Astrocyte of the spinal cord (primary cell): ENCODE measurements at regions not wholly inside any gene's neighbourhood (a gene's known extent, or its start where the extent isn't known, plus 50 kb on each side); places are given as distances from the start of the nearest gene placed in this dataset.

Experiments
- DNase-seq: peaks from one replicate; pipeline ENCODE4 v3.0.0; 2011; ENCODE audit warnings: low read depth, low spot score
- H3K4me3 ChIP-seq: 2 replicates; pipeline ENCODE4 v1.5.1; 2011; ENCODE audit warnings: low read depth, mild to moderate bottlenecking, low read length, moderate library complexity
- in situ Hi-C: cut with HindIII; loops from 2 replicates; pipeline ENCODE4 v1.10.0; 2017; ENCODE audit warnings: low sequenced_read_pairs
- TF ChIP-seq, protein P1 (sequence below): IDR thresholded peaks from 2 replicates; pipeline ENCODE4 v1.5.1; 2012; ENCODE audit warnings: low read depth, mild to moderate bottlenecking, low read length, inconsistent platforms

DNA sequence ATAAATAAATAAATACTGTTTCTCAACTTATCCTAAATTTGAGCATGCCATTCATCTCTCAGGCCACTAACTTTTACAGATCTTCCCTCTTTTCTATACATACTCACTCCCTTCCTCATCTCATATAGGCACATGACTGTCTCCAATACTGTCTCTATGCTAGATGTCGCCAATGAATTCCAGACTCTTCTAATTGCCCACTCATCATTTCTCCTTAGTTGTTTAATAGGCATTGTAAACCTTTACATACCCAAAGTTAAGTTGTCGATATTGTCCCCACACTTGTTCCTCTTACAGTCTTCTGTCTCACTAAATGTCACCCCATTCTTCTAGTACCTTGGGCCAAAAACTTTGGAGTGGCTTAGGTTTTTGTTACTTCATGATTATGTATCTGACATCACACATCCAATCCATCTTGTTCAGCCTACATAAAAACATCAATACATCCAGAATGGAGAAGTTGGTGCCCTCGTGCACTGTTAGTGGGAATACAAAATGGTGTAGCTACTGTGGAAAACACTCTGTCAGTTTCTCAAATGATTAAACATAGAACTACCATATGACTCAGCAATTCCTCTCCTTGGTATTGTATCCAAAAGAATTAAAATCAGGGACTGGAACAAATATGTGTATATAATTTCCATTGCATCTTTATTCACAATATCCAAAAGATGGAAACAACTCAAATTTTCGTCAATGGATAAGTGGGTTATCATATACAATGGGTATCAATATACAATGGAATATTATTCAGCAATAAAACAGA lies 935.1 kb downstream of the SLC4A3 start:
- no peak for DNase-seq
- in situ Hi-C loops = no loop called here
- no peak overlapping the region for H3K4me3 ChIP-seq
- TF ChIP-seq, protein P1, sequence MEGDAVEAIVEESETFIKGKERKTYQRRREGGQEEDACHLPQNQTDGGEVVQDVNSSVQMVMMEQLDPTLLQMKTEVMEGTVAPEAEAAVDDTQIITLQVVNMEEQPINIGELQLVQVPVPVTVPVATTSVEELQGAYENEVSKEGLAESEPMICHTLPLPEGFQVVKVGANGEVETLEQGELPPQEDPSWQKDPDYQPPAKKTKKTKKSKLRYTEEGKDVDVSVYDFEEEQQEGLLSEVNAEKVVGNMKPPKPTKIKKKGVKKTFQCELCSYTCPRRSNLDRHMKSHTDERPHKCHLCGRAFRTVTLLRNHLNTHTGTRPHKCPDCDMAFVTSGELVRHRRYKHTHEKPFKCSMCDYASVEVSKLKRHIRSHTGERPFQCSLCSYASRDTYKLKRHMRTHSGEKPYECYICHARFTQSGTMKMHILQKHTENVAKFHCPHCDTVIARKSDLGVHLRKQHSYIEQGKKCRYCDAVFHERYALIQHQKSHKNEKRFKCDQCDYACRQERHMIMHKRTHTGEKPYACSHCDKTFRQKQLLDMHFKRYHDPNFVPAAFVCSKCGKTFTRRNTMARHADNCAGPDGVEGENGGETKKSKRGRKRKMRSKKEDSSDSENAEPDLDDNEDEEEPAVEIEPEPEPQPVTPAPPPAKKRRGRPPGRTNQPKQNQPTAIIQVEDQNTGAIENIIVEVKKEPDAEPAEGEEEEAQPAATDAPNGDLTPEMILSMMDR = no peak

DNA sequence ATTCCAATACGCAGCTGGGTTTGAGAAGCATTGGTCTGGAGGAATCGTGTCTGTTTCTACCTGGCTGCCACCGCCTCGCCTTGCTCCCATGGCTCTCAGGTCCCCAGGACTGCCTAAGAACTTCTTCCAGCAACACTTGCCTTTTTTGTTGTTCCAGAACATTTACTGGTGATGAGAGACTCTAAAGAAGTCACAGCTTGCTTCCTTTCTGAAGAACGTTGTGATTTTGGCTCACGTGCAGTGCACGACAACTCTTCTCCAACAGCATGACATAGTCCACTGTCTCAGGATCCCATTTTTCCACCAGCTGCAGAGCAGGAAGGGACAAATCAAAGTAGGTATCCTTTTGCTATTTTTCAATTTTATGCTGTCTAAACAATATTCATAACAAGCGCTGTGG lies 940.9 kb downstream of the SLC4A3 start:
- in situ Hi-C loops = no loop called here
- DNase-seq = no peak
- no peak overlapping the region for H3K4me3 ChIP-seq
- TF ChIP-seq, protein P1 = no peak

DNA sequence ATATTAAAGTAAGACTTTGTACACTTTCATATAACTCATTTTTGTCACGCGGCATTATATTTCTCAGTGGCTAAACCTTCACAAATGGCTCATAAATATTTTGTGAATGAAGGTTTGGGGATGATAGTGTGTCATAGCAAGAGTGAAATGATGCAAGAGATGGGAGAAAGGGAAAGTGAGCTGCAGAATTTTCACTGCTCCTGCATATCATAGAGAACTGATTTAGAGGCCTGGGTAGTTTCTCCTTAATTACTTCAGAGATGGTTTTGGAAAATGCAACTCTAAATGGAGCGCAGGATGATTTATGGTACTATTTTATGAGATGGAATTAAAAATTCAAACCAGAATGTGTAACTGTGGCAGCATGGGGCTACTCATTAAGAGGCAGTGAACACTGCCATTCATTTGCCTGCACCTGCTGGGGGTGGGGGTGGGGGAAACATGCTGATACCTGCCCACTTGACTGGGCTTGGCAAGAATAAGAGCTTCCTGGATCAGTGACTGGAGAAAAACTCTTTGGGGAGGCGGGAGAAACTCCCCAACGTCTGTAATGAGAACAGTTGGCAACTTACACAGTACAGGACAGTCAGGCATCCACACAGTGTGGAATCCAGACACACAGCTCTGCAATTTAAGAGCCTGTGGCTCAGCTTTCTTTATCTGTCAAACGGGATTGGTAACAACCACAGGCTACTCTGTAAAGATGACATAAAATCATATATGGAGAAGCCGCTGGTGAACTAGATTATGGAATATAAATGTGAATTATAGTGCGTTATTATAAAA lies 941.9 kb downstream of the SLC4A3 start:
- in situ Hi-C loops = no loop called here
- no peak for DNase-seq
- H3K4me3 ChIP-seq = no peak overlapping the region
- TF ChIP-seq, protein P1 = no peak

DNA sequence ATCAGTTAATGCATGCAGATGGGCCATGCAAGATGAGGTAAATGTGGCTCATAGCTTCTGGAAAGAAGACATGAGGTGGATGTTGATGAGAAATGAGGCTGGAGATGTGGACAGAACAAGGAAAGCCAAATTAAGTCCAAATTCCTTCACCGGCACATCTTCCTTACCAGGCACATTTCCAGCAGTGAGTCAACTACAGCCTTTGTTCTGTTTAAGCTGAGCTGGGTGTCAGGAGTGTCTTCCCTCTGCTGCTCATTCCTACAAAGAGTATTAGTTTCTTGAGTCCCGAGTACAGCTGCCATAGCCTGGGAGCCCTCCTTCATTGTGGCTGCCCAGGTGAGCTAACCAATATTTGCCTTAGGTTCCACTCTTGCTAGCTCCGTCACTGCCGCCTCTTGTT lies 945.0 kb downstream of the SLC4A3 start:
- TF ChIP-seq, protein P1 = no peak
- peak; percentile 9 for DNase-seq
- in situ Hi-C loops = no loop called here
- no peak overlapping the region for H3K4me3 ChIP-seq

DNA sequence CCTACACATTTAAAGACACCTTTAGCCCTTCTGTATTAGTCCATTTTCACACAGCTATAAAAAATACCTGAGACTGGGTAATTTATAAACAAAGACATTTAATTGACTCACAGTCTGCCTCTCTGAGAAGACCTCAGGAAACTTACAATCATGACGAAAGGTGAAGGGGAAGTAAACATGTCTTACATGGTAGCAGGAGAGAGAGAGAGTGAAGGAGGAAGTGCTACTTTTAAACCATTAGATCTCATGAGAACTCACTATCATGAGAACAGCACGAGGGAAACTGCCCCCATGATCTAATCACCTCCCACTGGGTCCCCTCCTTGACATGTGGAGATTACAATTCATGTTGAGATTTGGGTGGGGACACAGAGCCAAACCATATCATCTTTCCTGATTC lies 946.6 kb downstream of the SLC4A3 start:
- in situ Hi-C loops = no loop called here
- H3K4me3 ChIP-seq = no peak overlapping the region
- TF ChIP-seq, protein P1 = no peak
- DNase-seq = no peak

DNA sequence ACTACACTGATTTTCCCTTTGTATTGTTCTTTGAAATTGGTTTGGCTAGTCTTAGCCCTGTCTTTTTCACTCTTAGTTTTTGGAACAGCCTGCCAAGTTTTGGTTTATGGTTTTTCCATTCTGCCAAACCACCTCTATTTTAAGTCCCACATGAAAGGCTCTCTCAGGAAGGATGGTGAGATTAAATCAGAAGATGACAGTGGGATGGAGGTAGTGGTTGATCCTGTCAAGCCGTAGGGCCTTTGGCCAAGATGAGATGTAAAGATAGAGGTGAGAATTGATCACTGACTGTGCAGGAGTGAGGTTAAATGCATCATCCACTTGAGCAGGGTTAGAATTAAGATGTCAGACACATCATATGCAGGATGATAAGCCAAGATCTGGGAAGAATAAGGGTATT lies 948.5 kb downstream of the SLC4A3 start:
- H3K4me3 ChIP-seq = no peak overlapping the region
- TF ChIP-seq, protein P1 = no peak
- in situ Hi-C loops = no loop called here
- DNase-seq = peak; percentile 56
